SK-N-SH treated with all-trans-retinoic acid at 6 μM for 48 hours (cell line): ENCODE measurements at regions not wholly inside any gene's neighbourhood (a gene's known extent, or its start where the extent isn't known, plus 50 kb on each side); places are given as distances from the start of the nearest gene placed in this dataset.

Experiments
- BACH2 ChIP-seq: fragments of 250-450 bp; sonication (Bioruptor Pico); IDR thresholded peaks from 2 replicates; pipeline ENCODE4 v1.9.0; 2021; ENCODE audit warnings: mild to moderate bottlenecking, borderline replicate concordance
- CREB5 ChIP-seq: fragments of 250-450 bp; sonication (Bioruptor Pico); IDR thresholded peaks from 2 replicates; pipeline ENCODE4 v1.5.1; 2020; ENCODE audit warnings: low read depth, mild to moderate bottlenecking, moderate library complexity
- ESRRG ChIP-seq: fragments of 250-450 bp; sonication (Bioruptor Pico); IDR thresholded peaks from 2 replicates; pipeline ENCODE4 v1.6.1; 2021; ENCODE audit warnings: mild to moderate bottlenecking
- ISL1 ChIP-seq: fragments of 250-450 bp; sonication (Bioruptor Pico); IDR thresholded peaks from 2 replicates; pipeline ENCODE4 v2.1.2; 2022; ENCODE audit warnings: mild to moderate bottlenecking, moderate library complexity
- OSR1 ChIP-seq: fragments of 250-450 bp; sonication (Bioruptor Pico); IDR thresholded peaks from 2 replicates; pipeline ENCODE4 v1.8.0; 2022; ENCODE audit warnings: moderate library complexity, mild to moderate bottlenecking, inconsistent platforms
- PATZ1 ChIP-seq: fragments of 250-450 bp; sonication (Bioruptor Pico); IDR thresholded peaks from 2 replicates; pipeline ENCODE4 v1.8.0; 2020; ENCODE audit warnings: mild to moderate bottlenecking, moderate library complexity, borderline replicate concordance
- POU6F1 ChIP-seq: fragments of 250-450 bp; sonication (Bioruptor Pico); IDR thresholded peaks from 2 replicates; pipeline ENCODE4 v1.8.0; 2021; ENCODE audit warnings: low read depth, mild to moderate bottlenecking, moderate library complexity, borderline replicate concordance
- PPARA ChIP-seq: fragments of 250-450 bp; sonication (Bioruptor Pico); IDR thresholded peaks from 2 replicates; pipeline ENCODE4 v1.5.0; 2020; ENCODE audit warnings: mild to moderate bottlenecking, borderline replicate concordance
- RARB ChIP-seq: fragments of 250-450 bp; sonication (Bioruptor Pico); IDR thresholded peaks from 2 replicates; pipeline ENCODE4 v1.8.0; 2021; ENCODE audit warnings: mild to moderate bottlenecking, moderate library complexity
- SNAI2 ChIP-seq: fragments of 250-450 bp; sonication (Bioruptor Pico); IDR thresholded peaks from 2 replicates; pipeline ENCODE4 v1.5.0; 2020; ENCODE audit warnings: mild to moderate bottlenecking, moderate library complexity
- ZFP30 ChIP-seq: fragments of 450-650 bp; formaldehyde crosslinking; IDR thresholded peaks from 2 replicates; pipeline ENCODE4 v1.5.0; 2022; ENCODE audit warnings: mild to moderate bottlenecking, moderate library complexity
- ZNF565 ChIP-seq: fragments of 450-650 bp; formaldehyde crosslinking; conservative IDR thresholded peaks from 2 replicates; pipeline ENCODE4 v1.5.0; 2020; ENCODE audit warnings: low read depth, mild to moderate bottlenecking, moderate library complexity

- TF ChIP-seq PPARA (CRISPR knock-in tag) (no peak), BACH2 (CRISPR knock-in tag) (no peak), ISL1 (CRISPR knock-in tag) (no peak), PATZ1 (CRISPR knock-in tag) (no peak), ZFP30 (CRISPR knock-in tag) (no peak), RARB (CRISPR knock-in tag) (no peak), ZNF565 (no peak), POU6F1 (no peak), CREB5 (CRISPR knock-in tag) (no peak), ESRRG (CRISPR knock-in tag) (no peak), SNAI2 (CRISPR knock-in tag) (no peak), OSR1 (CRISPR knock-in tag) (no peak)
These were observed 62.9 kb upstream of the ELK3 start for GRCh38 chr12:96131230-96131788.
